ENCODE measurements at regions not wholly inside any gene's neighbourhood (a gene's known extent, or its start where the extent isn't known, plus 50 kb on each side); places are given as distances from the start of the nearest gene placed in this dataset.

- no peak overlapping the region for H3K4me3 ChIP-seq (ENCODE audit: low read depth, low read length)
- no peak for TF ChIP-seq CTCF (IDR thresholded peaks at IDR 0.05; ENCODE audit: low read depth, low read length, missing control alignments)
- DNase-seq (ENCODE audit: low read depth) = no peak
Observed at GRCh38 chr2:238632181-238633060, 205.7 kb downstream of the ASB1 start.

DNA sequence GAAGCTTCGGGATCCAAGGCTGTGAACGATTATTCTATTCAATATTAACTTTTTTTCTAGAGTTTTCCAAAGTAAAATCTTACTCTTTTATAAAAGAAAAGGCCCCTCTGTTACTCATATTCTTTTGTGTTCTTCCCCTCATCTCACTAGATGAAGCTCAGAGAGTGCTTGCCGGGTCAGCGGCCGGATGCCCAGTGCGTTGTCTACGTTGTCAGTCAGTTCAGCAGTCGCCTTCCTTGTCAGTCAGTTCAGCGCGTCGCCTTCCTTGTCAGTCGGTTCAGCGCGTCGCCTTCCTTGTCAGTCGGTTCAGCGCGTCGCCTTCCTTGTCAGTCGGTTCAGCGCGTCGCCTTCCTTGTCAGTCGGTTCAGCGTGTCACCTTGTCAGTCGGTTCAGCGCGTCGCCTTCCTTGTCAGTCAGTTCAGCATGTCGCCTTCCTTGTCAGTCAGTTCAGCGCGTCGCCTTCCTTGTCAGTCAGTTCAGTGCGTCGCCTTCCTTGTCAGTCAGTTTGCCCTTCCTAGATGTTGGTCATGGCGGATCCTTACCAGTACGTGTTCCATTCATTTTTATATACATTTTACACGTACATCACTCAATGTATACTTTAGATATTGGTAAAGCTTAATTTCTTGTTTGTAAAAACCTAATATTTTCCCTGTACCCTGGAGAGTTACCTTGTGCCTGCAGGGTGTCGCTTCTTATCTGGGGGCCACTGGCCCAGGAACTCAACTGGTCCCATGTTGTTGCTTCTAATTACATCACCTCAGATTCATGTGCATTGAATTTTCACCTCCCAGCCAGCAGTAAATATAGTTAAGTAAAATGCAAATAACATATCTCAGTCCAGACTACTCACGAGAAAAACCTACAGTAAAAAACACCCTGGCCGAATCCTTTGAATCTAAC is 206.9 kb downstream of the ASB1 start:
- TF ChIP-seq CTCF (IDR thresholded peaks at IDR 0.05; ENCODE audit: low read depth, low read length, missing control alignments) = no peak
- DNase-seq (ENCODE audit: low read depth) = no peak
- H3K4me3 ChIP-seq (ENCODE audit: low read depth, low read length) = no peak overlapping the region

DNA sequence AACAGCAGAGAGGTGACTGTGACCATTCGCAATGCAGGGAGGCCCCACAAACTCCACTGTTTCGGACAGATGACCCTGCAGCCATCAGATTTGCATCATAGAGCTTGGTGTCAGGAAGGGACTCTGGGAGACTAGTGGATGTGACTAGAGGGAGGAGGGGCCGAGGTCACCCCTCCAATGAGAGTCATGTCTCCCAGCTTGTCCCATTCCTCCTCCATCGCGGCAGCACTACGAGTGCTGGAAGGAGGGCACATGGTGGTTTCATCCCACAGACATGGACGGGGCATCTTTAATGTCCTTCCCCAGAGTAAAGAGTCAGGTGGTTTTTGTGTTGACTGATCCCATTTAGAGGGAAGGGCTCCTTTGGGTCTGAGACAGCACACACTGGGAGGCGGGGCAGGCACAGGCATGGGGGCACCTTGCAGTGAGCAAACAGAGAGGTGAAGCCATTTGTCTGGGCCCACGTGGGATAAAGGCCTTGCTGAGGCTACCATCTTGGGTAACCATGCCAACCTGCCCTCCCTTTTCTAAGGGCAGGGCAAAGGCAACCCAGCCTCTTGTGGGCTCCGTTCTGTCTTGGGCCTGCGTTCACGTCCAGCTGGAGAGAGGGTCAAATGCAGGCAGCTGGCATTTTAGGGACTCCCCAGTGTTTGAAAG is 208.1 kb downstream of the ASB1 start:
- H3K4me3 ChIP-seq (ENCODE audit: low read depth, low read length) = no peak overlapping the region
- no peak for DNase-seq (ENCODE audit: low read depth)
- no peak for TF ChIP-seq CTCF (IDR thresholded peaks at IDR 0.05; ENCODE audit: low read depth, low read length, missing control alignments)

DNA sequence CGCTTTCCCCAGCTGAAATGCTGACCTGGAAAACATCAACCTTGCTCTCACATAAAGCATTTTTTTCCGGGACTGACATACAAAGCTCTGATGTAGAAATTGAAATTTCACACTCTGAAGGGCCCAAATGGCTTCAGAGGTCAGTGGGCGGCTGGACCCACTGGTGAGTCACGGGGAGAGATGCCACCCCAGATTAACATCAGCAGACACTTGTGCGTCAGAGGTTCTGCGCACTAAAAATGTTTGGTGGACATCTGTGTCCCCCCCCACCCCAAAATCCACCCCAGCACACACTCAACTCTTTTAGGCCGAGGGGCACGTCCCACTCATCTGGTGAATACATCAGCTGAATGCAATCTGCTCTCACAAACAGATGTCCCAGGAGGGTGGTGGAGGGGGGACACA is 208.9 kb downstream of the ASB1 start:
- no peak for TF ChIP-seq CTCF (IDR thresholded peaks at IDR 0.05; ENCODE audit: low read depth, low read length, missing control alignments)
- no peak for DNase-seq (ENCODE audit: low read depth)
- H3K4me3 ChIP-seq (ENCODE audit: low read depth, low read length) = no peak overlapping the region

- TF ChIP-seq CTCF (IDR thresholded peaks at IDR 0.05; ENCODE audit: low read depth, low read length, missing control alignments) = no peak
- DNase-seq (ENCODE audit: low read depth) = no peak
- no peak overlapping the region for H3K4me3 ChIP-seq (ENCODE audit: low read depth, low read length)
Observed at GRCh38 chr2:238636269-238637073, 209.7 kb downstream of the ASB1 start.
